Neural cell (in vitro differentiated cells): ENCODE measurements at regions not wholly inside any gene's neighbourhood (a gene's known extent, or its start where the extent isn't known, plus 50 kb on each side); places are given as distances from the start of the nearest gene placed in this dataset.

ENCODE experiments used
- H2AFZ ChIP-seq: fragments of 200-600, 300-800 bp; sonication (generic), shearing (Covaris generic); 2 replicates; pipeline ENCODE4 v1.6.0; 2014; ENCODE audit warnings: low read depth, mild to moderate bottlenecking, antibody characterized with exemption, low read length, moderate library complexity
- H3F3A ChIP-seq: fragments of 200-600 bp; shearing (Covaris generic); 2 replicates; pipeline ENCODE4 v1.6.1; 2016; ENCODE audit warnings: mild to moderate bottlenecking, moderate library complexity, mixed read lengths, antibody characterized with exemption, low read length; ENCODE audit not compliant: insufficient read depth, poor library complexity, severe bottlenecking
- H3K27ac ChIP-seq: fragments of 200-600, 300-800 bp; sonication (generic), shearing (Covaris generic); 2 replicates; pipeline ENCODE4 v1.5.1; 2014; ENCODE audit warnings: mild to moderate bottlenecking, low read length, moderate library complexity
- H3K27me3 ChIP-seq: fragments of 300-800, 200-600 bp; sonication (generic), shearing (Covaris generic); 2 replicates; pipeline ENCODE4 v1.6.0; 2014; ENCODE audit warnings: mild to moderate bottlenecking, low read depth, low read length, moderate library complexity; ENCODE audit not compliant: insufficient read depth
- H3K36me3 ChIP-seq: fragments of 300-800, 200-600 bp; sonication (generic), shearing (Covaris generic); 2 replicates; pipeline ENCODE4 v1.5.1; 2014; ENCODE audit warnings: mild to moderate bottlenecking, antibody characterized with exemption, low read length, moderate library complexity; ENCODE audit not compliant: insufficient read depth
- H3K4me2 ChIP-seq: fragments of 300-800, 200-600 bp; sonication (generic), shearing (Covaris generic); 2 replicates; pipeline ENCODE4 v1.6.0; 2014; ENCODE audit warnings: mild to moderate bottlenecking, low read length
- H3K4me3 ChIP-seq: fragments of 300-800, 200-600 bp; sonication (generic), shearing (Covaris generic); 2 replicates; pipeline ENCODE4 v1.5.1; 2014; ENCODE audit warnings: mild to moderate bottlenecking, low read length, moderate library complexity
- H3K79me2 ChIP-seq: fragments of 200-600 bp; shearing (Covaris generic); replicated peaks from 2 replicates; pipeline ENCODE4 v1.6.0; 2014; ENCODE audit warnings: mild to moderate bottlenecking, low read length, moderate library complexity; ENCODE audit not compliant: insufficient read depth
- H3K9ac ChIP-seq: fragments of 300-800, 200-600 bp; sonication (generic), shearing (Covaris generic); 2 replicates; pipeline ENCODE4 v1.6.1; 2016; ENCODE audit warnings: mild to moderate bottlenecking, low read length, mixed read lengths
- H3K9me2 ChIP-seq: fragments of 200-600 bp; shearing (Covaris generic); 2 replicates; pipeline ENCODE4 v1.6.1; 2016; ENCODE audit warnings: mild to moderate bottlenecking, low read length, mixed read lengths; ENCODE audit not compliant: insufficient read depth
- H3K9me3 ChIP-seq: fragments of 200-600, 300-800 bp; sonication (generic), shearing (Covaris generic); 2 replicates; pipeline ENCODE4 v1.6.1; 2016; ENCODE audit warnings: mild to moderate bottlenecking, mixed run types, low read length, moderate library complexity, mixed read lengths
- H4K20me1 ChIP-seq: fragments of 200-600 bp; shearing (Covaris generic); 2 replicates; pipeline ENCODE4 v1.6.1; 2016; ENCODE audit warnings: mild to moderate bottlenecking, mixed run types; ENCODE audit not compliant: insufficient read depth
- CTCF ChIP-seq: fragments of 450-650 bp; IDR thresholded peaks from 2 replicates; pipeline ENCODE4 v1.5.1; 2014; ENCODE audit warnings: antibody characterized with exemption, mild to moderate bottlenecking, moderate library complexity; ENCODE audit not compliant: poor library complexity, severe bottlenecking
- EP300 ChIP-seq: fragments of 450-650 bp; conservative IDR thresholded peaks from 2 replicates; pipeline ENCODE4 v1.6.1; 2014; ENCODE audit warnings: antibody characterized with exemption, mild to moderate bottlenecking, moderate library complexity; ENCODE audit not compliant: poor library complexity, severe bottlenecking
- EZH2 ChIP-seq: fragments of 200-600, 300-800 bp; shearing (Covaris generic), sonication (generic); IDR thresholded peaks from 2 replicates; pipeline ENCODE4 v1.6.1; 2014; ENCODE audit warnings: antibody characterized with exemption, low read length, borderline replicate concordance, mild to moderate bottlenecking; ENCODE audit not compliant: insufficient read depth, poor library complexity, severe bottlenecking
- MXI1 ChIP-seq: fragments of 450-650 bp; conservative IDR thresholded peaks from 2 replicates; pipeline ENCODE4 v1.6.1; 2014; ENCODE audit warnings: antibody characterized with exemption, mild to moderate bottlenecking; ENCODE audit not compliant: poor library complexity, severe bottlenecking
- POLR2AphosphoS5 ChIP-seq: IDR thresholded peaks from 2 replicates; pipeline ENCODE4 v1.6.1; 2012
- RAD21 ChIP-seq: fragments of 450-650 bp; conservative IDR thresholded peaks from 2 replicates; pipeline ENCODE4 v1.6.1; 2014; ENCODE audit warnings: antibody characterized with exemption, mild to moderate bottlenecking, moderate library complexity
- REST ChIP-seq: IDR thresholded peaks from 2 replicates; pipeline ENCODE4 v1.6.1; 2012; ENCODE audit warnings: borderline replicate concordance
- SMC3 ChIP-seq: fragments of 450-650 bp; conservative IDR thresholded peaks from 2 replicates; pipeline ENCODE4 v1.6.1; 2014; ENCODE audit warnings: antibody characterized with exemption, mild to moderate bottlenecking, moderate library complexity; ENCODE audit not compliant: poor library complexity
- TAF1 ChIP-seq: IDR thresholded peaks from 2 replicates; pipeline ENCODE4 v1.6.1; 2012; ENCODE audit warnings: low read depth

- Histone ChIP-seq H3K27me3 (no peaks in the 10 kb centered on the region), H3K4me3 (no peak overlapping the region), H3K36me3 (no peaks in the 10 kb centered on the region), H3K79me2 (no peaks in the 10 kb centered on the region), H3K27ac (no peak overlapping the region), H4K20me1 (no peaks in the 10 kb centered on the region), H2AFZ (no peak overlapping the region), H3K9ac (no peak overlapping the region), H3K9me3 (no peaks in the 10 kb centered on the region), H3K9me2 (no peaks in the 10 kb centered on the region), H3F3A (no peaks in the 10 kb centered on the region), H3K4me2 (no peak overlapping the region)
- no peak for TF ChIP-seq RAD21
- TF ChIP-seq EZH2: no peak
- TF ChIP-seq CTCF: no peak
- no peak for TF ChIP-seq POLR2AphosphoS5
- TF ChIP-seq SMC3: no peak
- no peak for TF ChIP-seq EP300
- no peak for TF ChIP-seq REST
These were observed 150.3 kb downstream of the ZNF22 start for GRCh38 chr10:45150997-45151396.

GRCh38 chr10:45151467-45152214, 150.9 kb downstream of the ZNF22 start:
- H3K9me3 ChIP-seq: no peaks in the 10 kb centered on the region
- no peak overlapping the region for H3K4me3 ChIP-seq
- H3K27ac ChIP-seq: no peak overlapping the region
- H3K4me2 ChIP-seq: no peak overlapping the region
- no peaks in the 10 kb centered on the region for H3K36me3 ChIP-seq
- H3K27me3 ChIP-seq: no peaks in the 10 kb centered on the region
- TF ChIP-seq MXI1 (no peak), REST (no peak), RAD21 (no peak), EP300 (no peak), SMC3 (no peak), CTCF (no peak), POLR2AphosphoS5 (no peak), TAF1 (no peak), EZH2 (no peak)
- no peaks in the 10 kb centered on the region for H3K79me2 ChIP-seq
- H2AFZ ChIP-seq: no peak overlapping the region
- no peaks in the 10 kb centered on the region for H4K20me1 ChIP-seq
- no peaks in the 10 kb centered on the region for H3K9me2 ChIP-seq
- H3F3A ChIP-seq: no peaks in the 10 kb centered on the region
- no peak overlapping the region for H3K9ac ChIP-seq
